Kidney epithelial cell (primary cell): ENCODE measurements at regions not wholly inside any gene's neighbourhood (a gene's known extent, or its start where the extent isn't known, plus 50 kb on each side); places are given as distances from the start of the nearest gene placed in this dataset.
"Not testable (repeated sequence)": the region's sequence is repeated elsewhere in the genome, so short reads cannot be mapped to it uniquely, and the experiment has no call there.

Source experiments
- DNase-seq: peaks from one replicate; pipeline ENCODE4 v3.0.0-alpha.2; 2010; ENCODE audit warnings: low read depth
- H3K27me3 ChIP-seq: 2 replicates; pipeline ENCODE4 v1.6.0; 2011; ENCODE audit warnings: low read length; ENCODE audit not compliant: control insufficient read depth, insufficient read depth
- H3K36me3 ChIP-seq: 2 replicates; pipeline ENCODE4 v1.5.1; 2011; ENCODE audit warnings: low read length; ENCODE audit not compliant: control insufficient read depth, insufficient read depth
- H3K4me3 ChIP-seq: 2 replicates; pipeline ENCODE4 v1.5.1; 2011; ENCODE audit warnings: low read depth, mild to moderate bottlenecking, control low read depth, low read length
- CTCF ChIP-seq: IDR thresholded peaks from 2 replicates; pipeline ENCODE4 v1.5.1; 2011; ENCODE audit warnings: mild to moderate bottlenecking, moderate library complexity, low read length, control low read depth, inconsistent platforms; ENCODE audit not compliant: insufficient read depth, poor library complexity, severe bottlenecking

DNA sequence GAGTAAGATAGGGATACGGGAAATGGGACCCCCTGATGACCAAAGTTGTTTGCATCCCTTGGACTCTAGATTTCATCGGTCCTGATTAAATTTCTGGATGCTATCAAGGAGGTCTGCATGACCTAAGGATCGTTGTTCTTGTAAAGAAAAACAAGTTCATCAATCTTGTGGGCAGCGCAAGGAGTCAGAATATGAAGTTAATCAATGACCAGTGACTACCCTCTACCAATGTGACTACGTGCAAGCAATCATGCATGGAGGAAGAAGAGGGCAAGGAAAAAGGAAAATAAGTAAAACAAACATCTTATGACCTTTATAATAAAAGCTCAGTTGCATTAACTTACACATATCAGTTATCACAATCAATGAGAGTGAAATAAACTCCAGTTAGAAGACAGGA, 139.7 kb downstream of the RTP4 start:
- peak; percentile 72 for DNase-seq
- no peak for TF ChIP-seq CTCF
- no peaks in the 10 kb centered on the region for H3K36me3 ChIP-seq

GRCh38 chr3:187507266-187507665, 139.1 kb downstream of the RTP4 start:
- TF ChIP-seq CTCF, result no peak
- Histone ChIP-seq H3K27me3 (no peaks in the 10 kb centered on the region), H3K4me3 (no peak overlapping the region), H3K36me3 (no peaks in the 10 kb centered on the region)
- DNase-seq, result no peak

More for the DNA sequence above, 139.7 kb downstream of the RTP4 start:
- Histone ChIP-seq H3K27me3 (no peaks in the 10 kb centered on the region), H3K4me3 (no peak overlapping the region)

- Histone ChIP-seq H3K4me3 (no peak overlapping the region), H3K27me3 (no peaks in the 10 kb centered on the region), H3K36me3 (no peaks in the 10 kb centered on the region)
- no peak for TF ChIP-seq CTCF
- no peak for DNase-seq
Measured at GRCh38 chr3:187504435-187504834, 136.2 kb downstream of the RTP4 start.

DNA sequence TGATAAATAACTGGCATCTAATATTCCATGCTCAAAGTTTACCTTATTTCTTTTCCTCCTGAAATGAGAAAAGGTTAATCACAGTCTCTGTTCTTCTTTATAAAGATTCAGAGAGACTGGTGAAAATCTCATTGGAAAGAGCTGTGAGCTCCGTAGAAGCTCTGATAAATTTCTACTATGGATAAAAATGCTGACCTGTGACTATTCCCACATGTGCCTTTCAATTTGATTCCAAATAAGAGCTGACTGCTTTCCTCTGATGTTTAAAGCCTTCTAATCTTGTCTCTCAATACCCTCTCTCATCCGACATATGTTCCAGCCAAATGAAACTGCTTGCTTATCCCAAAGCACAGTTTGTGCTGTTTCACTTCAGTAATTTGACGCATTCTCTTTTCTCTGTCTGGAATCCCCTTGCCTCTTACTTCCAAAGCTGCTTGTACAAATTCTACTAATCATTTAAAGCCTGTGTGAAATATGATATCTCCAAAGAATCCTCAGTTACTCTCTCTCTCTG, 130.1 kb downstream of the RTP4 start:
- H3K4me3 ChIP-seq, result no peak overlapping the region
- H3K36me3 ChIP-seq, result no peaks in the 10 kb centered on the region
- TF ChIP-seq CTCF, result no peak
- DNase-seq, result no peak
- no peaks in the 10 kb centered on the region for H3K27me3 ChIP-seq

DNA sequence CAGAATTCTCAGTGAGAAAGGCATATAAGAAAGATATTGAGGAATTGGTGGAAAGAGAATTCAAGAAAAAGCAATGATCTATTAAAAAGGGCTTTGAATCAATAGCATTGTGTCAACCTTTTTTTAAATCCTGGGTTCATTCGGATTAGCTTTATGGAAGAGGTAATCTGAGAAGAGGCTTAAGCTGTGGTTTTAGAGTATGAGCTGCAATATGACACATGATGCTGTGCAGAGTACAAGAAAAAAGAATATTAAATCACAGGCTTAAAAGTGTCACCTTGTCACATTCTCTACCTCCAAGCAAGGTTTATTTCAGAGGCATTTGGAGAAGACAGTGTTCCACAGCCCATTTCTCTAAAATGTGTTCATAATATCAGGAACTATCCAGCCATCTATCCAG, 128.9 kb downstream of the RTP4 start:
- Histone ChIP-seq H3K27me3 (no peaks in the 10 kb centered on the region), H3K4me3 (no peak overlapping the region), H3K36me3 (no peaks in the 10 kb centered on the region)
- no peak for DNase-seq
- no peak for TF ChIP-seq CTCF

DNA sequence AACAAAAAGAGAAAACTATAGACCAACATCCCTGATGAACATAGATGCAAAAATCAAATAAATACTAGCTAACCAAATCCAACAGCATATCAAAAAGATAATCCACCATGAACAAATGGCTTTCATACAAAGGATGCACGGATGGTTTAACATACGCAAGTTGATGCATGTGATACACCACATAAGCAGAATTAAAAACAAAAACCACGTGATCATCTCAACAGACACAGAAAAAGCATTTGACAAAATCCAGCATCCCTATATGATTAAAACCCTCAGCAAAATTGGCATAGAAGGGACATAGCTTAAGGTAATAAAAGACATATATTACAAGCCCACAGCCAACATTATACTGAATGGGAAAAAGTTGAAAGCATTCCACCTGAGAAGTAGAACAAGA, 125.9 kb downstream of the RTP4 start:
- not testable (repeated sequence) for DNase-seq, H3K4me3 ChIP-seq, H3K27me3 ChIP-seq, H3K36me3 ChIP-seq
